ENCODE measurements at regions not wholly inside any gene's neighbourhood (a gene's known extent, or its start where the extent isn't known, plus 50 kb on each side); places are given as distances from the start of the nearest gene placed in this dataset.

DNA sequence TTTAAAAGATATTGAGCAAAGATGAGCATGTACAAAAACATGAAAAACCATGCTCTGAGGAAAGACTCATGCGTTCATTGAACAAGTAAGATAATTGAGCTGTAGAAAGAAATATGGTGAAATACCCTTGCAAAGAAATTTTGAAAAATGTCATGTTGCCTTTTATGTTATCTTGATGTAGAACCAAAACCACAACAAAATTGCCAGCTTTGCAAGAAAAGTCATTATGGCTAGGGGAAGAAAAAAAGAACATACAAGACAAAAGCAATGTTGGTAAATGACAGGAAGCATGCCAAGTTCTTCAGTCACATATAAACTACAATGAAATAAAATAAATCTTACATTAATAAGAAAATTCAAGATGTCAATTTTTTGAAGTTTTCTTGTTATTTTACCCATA, 368.0 kb downstream of the IRX1 start:
- DNase-seq: no peak

DNA sequence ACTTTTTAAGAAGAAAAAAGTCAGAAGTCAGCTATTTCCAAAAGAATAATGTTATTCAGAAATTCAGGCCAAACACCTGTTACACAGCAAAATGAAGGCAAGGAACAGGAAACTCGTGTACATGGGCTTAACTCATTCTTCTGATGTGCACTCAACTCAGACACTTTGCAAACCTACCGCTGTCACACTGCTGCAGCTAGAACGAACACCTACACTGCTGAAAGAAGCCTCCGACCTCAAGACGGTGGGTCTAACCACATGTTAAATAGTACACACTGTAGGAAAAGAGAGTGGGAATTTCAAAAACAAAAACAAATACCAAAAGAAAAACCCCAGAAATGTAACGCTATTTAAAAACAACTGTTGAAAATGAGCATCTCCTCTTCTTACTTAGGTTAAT, 384.5 kb downstream of the IRX1 start:
- DNase-seq: no peak

DNA sequence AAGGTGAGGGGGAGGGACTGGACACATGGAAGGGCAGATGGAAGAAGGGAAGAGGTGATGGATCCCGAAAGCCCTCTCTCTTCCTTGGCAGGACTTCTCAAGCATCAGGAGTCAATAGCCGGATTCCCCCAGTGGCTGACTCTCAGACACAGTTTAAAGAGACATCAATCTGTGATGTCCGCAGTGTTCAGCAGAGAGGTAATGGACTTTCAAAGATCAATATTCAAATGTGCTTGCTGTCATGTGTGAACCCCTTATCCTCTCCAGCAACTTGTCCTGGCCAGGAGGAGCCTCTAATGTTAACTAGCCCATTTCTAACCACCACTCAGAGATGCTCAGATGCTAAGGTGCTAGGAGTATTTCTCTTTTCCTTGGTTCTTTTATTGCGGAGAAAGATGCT, 392.2 kb downstream of the IRX1 start:
- DNase-seq: no peak

DNA sequence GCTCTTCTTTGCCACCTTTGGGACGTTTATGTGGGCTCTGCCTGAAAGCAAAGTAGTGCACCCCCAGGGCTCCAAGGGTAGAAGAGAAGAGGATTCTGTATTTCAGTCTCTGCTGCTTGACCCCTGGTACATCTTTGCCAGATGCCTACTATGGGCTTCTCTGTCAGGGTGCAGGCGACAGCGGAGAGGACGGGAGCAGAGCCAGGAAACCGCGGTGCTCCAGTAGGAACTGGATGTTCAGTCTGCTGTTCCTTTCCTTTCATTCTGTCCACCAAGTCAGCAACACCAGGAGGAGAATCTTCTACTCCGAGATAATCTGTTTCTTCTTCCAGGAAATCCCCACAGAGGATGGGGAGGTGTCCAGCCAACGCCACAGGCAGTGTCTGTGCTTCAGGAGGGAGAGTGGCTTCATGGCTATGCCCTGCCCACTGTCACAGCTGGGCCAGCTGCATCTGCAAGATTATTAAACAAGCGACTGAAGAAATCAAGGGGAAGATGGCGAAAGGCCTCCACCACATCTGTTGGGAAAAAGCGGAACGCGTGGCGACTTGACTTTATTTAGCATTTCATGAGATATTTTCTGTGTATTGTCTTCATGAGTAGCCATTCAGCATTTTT, 398.3 kb downstream of the IRX1 start:
- no peak for DNase-seq

DNA sequence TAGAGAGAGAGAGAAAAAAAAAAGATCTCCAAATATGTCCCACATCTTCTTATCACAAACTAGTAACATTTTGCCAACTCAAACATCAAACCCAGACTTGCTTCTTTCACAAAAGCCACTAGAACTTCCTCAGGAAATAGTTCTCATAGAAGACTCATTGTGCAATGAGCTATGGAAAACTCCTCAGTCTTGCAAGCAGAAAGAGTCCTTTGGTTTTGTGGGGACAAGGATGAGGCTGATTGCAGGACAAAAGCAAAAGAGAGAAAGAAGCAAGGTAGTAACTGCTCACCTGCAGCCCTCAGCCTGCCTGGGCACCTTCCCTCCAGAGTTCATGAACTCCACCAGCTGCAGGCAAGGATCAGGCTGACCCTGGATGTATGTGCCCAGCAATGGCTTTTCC, 399.0 kb downstream of the IRX1 start:
- no peak for DNase-seq

DNA sequence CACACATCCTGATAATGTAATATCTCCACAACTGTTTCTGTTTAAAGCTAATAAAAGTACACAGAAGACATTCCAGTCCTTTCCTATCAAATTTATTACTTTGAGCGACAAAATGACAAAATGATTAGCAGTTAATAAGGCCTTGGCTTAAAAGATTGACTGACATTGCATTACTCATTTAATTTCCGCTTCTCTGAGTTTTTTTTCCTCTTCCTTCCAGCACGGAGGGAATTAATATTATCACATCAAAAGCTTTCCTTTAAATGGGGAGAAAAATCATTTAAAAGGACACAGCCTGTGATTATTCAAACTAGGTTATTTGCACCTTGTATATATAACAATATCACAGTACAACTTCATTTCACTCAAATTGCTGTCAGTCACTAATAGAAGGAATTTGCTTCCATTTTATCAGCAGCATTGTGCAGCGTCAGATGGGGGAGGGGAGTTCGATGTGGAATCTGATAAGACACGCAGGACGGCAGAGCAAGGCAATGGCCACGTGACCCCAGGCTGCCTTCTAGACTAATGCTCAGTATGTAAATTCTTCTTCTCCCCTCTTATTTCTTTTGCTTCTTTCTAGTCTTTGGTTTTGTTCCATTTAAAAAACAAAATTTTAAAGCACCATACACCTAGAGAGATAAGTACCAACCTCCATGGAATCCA, 400.5 kb downstream of the IRX1 start:
- DNase-seq: no peak

DNA sequence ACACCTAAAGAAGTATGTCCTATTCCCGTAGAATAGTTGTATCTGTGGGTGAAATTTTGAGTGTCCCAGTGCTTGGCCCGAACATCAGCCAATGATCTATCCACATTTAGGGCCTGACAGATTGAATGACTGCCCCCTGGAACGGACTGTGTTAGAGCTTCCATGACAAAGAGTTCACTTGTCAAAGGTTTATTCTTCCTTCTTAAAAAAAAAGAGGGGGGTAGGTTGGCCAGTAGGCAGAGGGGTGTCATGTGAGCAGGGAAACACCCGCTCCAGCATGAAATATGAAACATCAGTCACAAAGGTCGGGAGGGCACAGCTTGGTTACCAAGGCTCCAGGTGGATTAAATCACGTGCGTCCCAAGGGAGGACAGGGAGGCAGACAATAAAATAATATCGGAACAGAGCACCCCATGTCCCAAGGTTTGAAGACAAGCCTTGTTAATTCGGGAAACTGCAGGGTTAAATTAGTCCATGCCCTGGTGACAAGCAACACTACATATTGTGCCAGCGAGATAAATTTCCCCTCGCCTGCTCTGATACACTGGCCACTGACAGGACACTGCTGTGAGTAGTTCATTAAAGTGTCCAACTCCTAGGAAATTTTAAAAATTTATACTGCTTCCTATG, 401.2 kb downstream of the IRX1 start:
- no peak for DNase-seq

DNA sequence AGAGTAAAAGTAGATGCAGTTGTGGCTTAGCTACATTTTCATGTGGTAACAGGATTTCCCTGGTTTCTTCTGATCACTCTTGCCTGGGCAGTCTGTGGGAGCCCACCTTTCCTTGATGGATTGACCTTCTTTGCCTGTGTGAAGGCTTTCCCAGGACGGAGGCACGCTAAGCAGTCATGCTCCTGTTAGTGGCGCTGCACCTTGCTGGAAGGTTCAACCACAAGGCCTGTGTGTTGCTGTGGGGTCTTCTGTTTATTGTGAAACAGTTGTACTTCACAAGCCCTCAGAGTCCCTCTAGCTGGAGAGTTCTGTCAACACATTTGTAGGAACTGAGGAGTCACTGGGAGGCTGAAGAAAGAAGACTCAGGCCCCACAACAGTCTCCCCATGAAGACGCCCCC, 402.0 kb downstream of the IRX1 start:
- DNase-seq: no peak

DNA sequence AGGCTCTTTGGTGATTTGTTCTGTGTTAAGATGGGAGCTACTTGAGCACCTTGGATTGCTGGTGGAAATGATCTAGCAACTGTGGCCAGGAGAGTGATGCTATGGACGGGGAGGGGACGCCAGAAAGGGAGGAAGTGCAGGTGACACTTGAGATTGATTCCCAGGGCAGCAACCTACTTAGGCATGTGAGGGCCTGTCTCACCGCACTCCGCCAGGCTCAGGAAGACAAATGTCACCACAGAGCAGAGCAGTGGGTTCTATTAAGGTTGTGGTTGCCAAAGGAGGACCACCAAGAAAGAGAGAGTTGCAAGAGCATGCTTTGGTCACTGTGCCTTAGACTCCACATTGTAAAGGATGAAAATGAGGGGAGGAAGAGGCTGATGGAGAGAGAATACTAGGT, 404.3 kb downstream of the IRX1 start:
- DNase-seq: no peak

DNA sequence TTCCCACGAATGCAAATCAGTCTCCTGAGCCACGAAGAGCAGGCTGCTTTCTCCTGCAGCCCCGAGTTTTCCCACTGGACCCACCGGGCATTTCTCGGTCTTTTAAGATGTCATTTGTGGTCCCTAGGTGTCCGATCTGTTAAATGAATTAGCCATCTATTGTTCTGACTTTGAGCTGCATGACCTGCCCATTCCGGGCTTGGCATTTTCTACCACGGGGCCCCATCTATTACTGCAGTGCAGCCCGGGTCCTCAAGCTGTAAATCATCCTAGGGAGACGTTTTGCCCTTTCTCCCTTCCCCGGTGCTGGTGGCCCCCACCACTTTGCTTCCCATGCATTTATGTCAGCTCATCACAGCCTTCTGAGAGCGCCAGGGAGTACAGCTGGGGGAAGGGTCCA, 405.4 kb downstream of the IRX1 start:
- no peak for DNase-seq

DNA sequence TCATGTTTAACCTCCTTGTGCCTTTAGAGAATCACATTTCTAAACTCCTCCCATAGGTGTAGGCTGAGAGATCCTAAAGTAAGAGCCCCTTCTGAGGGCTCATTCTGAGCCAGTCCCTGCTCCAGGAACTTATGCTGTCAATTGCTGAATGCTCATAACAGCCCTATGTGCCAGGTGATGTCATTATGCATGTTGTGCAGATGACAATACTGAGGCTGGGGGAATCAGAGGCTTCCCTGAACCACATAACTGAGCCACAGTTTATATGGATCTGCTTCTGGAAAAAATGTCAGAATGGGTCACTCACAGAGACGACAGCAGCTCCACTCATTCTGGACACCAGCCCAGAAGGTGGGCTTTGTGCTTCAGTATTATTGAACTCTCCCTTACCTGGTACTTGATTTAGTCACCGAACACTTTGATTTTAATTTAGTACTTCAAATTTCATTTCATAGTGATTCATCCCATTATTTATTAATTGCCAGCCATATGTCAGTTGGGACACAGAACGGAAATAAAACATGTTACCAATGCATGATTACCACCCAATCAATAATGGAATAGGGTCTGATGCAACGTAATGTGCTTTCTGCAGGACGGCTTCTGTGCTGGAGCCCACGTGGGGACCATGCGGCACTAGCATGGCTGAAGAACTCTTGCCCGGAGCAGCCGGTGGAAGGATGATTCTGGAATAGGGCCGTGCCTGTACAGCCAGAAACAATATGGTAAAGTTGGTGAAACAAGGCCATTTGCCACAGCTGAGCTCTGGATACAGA, 406.3 kb downstream of the IRX1 start:
- no peak for DNase-seq

DNA sequence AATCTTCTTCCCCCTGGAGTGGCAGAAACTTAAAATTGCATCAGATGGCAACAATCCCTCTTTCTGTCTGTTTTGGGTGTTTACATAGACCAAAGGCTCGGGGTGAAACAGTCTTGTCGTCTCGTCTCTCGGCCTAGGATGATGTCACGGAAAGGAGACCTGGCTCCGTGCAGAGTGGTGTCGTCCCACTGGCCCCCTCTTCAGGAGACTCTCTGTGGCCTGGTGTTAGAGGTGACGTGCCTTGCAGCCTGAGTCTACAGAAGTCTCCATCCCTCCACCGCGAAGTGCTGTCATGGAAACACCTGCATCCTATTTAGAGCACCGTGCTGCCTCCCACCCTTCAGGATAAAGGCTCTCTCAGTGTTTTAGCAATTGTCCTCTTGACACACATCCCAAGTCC, 409.7 kb downstream of the IRX1 start:
- DNase-seq: no peak

DNA sequence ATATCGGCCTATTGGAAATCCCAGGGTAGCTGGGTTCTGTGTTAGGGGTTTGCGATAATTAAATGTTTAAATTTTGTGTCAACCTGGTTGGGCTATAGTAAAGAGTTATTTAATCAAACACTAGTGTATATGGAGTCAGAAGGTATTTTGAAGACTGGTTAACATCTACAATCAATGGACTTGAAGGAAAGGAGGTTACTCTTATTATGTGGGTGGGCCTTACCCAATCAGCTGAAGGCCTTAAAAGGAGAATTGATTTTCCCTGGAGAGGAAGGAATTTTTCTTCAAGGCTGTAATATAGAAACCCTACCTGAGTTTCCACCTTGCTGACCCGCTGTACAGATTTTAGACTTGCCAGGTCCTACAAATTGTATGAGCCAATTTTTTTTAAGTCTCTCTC, 411.4 kb downstream of the IRX1 start:
- no peak for DNase-seq

DNA sequence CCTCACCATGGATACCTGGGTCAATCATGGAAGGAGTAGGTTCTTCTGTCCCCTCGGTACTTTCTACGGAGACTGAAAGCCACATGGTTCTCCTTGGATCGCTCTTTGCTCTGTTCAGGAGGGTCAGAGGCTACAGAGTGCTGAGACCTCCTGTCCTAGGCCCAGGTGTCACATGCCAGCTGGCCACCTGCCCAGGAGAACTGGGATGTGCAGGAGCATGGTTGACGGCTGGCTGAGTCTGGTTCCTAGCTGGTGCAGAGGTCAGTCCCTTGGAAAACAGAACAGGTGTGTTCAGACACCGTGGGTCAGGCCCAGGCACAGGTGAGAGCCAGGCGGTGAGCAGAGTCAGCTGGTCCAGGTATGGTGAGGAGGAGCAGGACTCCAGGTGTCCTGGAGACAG, 416.3 kb downstream of the IRX1 start:
- DNase-seq: no peak

DNA sequence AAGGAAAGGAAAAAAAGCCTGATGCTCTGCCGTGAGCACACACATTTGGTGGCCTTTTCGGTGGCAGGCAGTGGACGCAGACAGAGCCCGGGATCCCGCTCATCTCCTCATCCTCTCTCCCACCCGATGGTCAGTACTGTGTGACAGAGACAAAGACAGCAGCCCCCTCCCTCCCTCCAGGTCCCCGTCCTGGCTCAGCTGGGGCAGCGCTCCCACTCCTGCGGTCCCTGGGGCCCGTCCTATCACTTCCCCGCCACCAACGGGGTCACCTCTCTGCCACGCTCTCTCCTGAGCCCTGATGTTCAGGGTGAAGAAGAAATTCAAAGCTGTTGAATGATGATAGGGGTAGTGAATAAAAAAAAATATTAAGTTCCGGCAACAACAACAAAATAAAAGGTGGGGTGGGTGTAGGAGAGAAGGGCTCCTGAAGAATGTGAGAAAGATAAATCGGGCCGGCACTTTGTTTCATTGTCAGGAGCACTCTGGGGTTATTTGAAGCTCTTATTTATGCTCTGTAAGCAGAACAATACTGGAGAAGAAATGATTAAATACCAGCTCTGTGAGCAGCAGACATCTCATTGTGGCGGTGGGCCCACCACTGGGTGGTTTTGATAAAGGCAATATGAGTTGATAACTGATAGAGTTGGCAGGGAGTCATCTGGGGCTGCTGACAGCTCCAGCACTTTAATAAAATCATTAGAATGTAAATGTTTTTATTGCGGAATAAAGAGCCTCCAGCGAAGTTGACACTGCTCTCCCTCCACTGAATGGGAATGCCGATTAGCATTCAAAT, 417.7 kb downstream of the IRX1 start:
- no peak for DNase-seq

DNA sequence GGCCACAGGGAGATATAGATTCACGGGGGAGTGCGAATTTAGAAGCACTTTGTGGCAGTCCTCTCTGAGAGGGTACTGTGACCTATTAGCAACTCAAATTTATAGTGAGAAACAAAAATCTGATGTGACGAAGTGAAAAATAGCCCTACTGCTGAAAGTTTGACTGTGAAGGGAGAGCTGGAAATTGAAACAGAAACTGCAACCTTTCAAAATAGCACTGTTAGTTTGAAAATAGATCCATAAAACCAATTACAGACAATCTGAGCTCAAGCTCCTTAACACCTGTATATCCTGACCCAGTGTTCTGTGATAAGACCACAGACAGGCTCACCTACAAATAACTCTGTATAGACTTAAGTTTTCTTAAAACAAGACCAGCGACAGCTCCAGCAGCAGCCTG, 420.1 kb downstream of the IRX1 start:
- DNase-seq: no peak

DNA sequence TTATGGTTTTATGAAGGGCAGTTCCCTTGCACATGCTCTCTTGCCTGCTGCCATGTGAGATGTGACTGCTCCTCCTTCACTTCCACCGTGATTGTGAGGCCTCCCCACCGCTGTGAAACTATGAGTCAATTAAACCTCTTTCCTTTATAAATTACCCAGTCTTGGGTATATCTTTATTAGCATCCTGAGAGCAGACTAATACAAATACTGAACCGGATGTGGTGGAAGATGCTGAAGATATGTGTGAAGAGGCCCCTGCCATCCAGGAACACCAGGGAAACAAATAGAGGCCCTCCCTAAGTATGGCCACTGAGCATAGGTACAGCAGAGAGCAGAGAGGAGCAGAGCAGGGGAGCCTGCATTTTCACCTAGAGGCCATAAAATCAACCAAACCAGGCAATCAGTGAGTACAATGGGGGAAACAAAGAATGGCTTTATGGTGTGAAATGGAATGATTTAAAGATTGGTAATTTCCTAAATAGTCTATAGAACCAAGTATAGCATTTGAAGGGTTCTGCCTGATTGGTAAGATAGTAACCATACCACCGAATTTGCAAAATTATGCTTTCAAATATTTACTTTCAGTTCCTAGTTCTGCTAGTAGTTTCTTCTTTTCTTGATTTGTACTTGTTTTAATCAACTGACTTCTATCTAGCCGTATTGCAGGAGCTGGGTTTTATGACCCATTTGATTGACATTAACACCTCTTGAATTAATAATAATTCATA, 421.6 kb downstream of the IRX1 start:
- DNase-seq: no peak

DNA sequence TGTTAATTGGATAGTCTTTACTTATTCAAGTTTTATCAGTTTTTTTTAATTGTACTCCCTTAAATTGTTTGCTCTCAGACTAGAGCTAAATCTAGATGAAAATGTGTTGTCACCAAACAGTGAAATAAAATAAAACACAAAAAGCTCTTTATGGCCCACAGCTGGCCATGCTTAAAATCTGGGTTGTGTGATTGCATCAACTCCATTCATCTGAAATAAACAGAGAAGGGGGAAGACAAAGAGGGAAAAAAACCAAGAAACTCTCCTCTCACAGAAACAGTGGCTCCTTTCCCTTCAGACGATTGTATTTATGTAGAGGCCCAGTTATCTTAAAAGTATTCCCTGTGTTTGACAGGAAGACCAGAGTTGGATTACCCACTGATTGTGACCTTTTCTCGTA, 422.4 kb downstream of the IRX1 start:
- DNase-seq: no peak

DNA sequence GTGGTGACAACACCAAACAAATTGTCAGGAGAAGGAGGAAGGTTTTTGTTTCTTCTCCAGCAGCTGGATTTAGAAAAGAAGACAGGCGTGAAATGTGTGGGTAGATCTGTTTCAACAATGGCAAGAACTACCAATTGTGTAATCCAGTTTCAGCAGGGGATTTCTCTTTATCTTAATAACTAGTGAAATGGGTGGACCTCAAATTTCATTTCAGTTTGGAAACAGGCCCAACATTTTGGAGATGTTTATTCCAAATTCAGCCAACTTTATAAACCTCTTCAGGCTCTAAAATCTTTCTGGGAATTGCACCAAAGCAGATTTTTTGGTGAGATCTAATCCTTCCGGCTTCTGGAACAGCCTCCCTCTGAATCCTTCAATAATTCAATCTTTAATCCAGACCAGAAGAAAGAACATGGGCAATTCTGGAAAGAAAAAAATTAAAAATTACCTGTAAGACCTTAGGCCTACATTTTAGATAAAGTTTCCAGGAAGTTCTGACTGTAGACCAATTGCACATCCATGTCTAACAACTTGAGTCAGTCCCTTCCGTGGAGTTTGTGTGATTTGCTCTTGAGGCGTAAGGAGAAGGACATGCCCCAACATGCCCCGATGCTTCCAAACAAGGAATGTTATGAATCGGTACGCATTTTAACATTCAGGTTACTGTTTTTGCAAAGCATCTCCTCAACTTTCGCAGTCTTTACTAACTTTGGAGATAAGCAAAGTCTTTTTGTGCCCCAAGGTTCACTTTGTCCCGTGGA, 423.6 kb downstream of the IRX1 start:
- DNase-seq: no peak

DNA sequence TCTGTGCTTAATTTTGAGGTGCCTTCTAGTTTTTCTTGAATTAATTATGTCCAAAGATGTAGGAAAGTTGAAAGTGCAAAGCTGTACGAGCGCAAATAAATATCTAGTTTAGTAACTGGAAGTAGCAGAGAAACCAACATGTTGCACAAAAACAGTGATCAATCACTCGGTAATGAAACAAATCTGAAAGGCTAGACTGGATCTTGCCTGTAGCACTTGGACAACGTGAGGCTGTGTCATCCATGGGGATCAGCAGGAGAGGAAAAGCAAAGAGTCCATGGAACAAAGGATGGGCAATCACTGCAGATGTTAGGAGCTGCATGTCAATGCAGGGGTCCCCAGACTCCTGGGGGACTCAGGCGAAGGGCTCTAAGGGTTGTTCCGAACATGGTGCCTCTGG, 424.2 kb downstream of the IRX1 start:
- DNase-seq: no peak

DNA sequence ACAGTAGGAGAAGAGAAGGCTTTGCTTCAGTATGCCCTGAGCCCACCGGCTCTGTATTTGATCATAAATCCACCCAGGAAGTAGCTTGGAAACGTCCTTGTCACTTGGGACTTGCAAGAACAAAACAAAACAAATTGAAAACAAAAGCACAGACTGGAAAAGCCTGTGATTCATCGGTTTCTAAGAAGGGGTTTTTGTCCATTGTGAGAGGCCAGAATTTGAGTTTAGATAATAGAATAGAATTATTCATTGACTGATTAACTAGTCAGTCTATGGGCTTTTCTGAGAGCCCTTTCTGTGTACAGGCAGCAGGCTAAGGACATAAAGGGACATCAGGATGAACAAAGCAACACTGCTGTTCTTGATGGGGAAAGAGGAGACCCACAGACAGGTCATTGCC, 424.8 kb downstream of the IRX1 start:
- no peak for DNase-seq

All from right forelimb (tissue), 1 donor.